Neural crest cell (in vitro differentiated cells): ENCODE measurements at regions not wholly inside any gene's neighbourhood (a gene's known extent, or its start where the extent isn't known, plus 50 kb on each side); places are given as distances from the start of the nearest gene placed in this dataset.
"Not testable (repeated sequence)": the region's sequence is repeated elsewhere in the genome, so short reads cannot be mapped to it uniquely, and the experiment has no call there.

Experiments used
- DNase-seq: peaks from one replicate; pipeline ENCODE4 v3.0.0; 2021; ENCODE audit warnings: low read depth, mixed read lengths, low spot score
- H3K27ac Mint-ChIP-seq: one replicate; pipeline ENCODE4 v1.8.0; 2021; ENCODE audit warnings: mild to moderate bottlenecking, mixed read lengths; ENCODE audit not compliant: unreplicated experiment
- H3K27me3 Mint-ChIP-seq: 2 replicates; pipeline ENCODE4 v1.8.0; 2021; ENCODE audit warnings: low read depth, mild to moderate bottlenecking, mixed read lengths
- H3K36me3 Mint-ChIP-seq: 2 replicates; pipeline ENCODE4 v1.8.0; 2021; ENCODE audit warnings: low read depth, mild to moderate bottlenecking, mixed read lengths
- H3K4me1 Mint-ChIP-seq: 2 replicates; pipeline ENCODE4 v1.8.0; 2021; ENCODE audit warnings: mixed read lengths
- H3K4me3 Mint-ChIP-seq: one replicate; pipeline ENCODE4 v1.8.0; 2021; ENCODE audit warnings: mild to moderate bottlenecking, mixed read lengths
- H3K9me3 Mint-ChIP-seq: 2 replicates; pipeline ENCODE4 v1.8.0; 2021; ENCODE audit warnings: mixed read lengths
- TF ChIP-seq, protein P1 (sequence below): fragments of 200-600 bp; sonication (generic); conservative IDR thresholded peaks from 2 replicates; pipeline ENCODE4 v1.5.0; 2021; ENCODE audit warnings: antibody characterized with exemption, mild to moderate bottlenecking

DNA sequence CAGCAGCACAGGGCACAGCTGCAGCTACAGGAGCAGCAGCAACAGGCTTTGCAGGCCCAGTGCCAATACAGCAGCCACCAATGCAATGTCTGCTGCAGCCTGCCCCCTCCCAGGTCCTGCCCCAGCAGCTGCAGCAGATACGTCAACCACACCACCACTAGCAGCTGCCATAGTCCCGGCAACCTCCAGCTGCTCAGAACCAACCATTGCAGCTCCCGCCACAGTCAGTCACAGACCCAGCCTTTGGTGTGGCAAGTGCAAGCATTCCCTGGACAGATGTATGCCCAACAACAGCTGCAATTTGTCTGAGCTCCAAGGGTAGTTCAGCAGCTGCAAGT lies 53.3 kb upstream of the TUBA3E start:
- no peaks in the 10 kb centered on the region for H3K4me1 Mint-ChIP-seq
- no peaks in the 10 kb centered on the region for H3K9me3 Mint-ChIP-seq
- TF ChIP-seq, protein P1, sequence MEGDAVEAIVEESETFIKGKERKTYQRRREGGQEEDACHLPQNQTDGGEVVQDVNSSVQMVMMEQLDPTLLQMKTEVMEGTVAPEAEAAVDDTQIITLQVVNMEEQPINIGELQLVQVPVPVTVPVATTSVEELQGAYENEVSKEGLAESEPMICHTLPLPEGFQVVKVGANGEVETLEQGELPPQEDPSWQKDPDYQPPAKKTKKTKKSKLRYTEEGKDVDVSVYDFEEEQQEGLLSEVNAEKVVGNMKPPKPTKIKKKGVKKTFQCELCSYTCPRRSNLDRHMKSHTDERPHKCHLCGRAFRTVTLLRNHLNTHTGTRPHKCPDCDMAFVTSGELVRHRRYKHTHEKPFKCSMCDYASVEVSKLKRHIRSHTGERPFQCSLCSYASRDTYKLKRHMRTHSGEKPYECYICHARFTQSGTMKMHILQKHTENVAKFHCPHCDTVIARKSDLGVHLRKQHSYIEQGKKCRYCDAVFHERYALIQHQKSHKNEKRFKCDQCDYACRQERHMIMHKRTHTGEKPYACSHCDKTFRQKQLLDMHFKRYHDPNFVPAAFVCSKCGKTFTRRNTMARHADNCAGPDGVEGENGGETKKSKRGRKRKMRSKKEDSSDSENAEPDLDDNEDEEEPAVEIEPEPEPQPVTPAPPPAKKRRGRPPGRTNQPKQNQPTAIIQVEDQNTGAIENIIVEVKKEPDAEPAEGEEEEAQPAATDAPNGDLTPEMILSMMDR = no peak
- H3K27ac Mint-ChIP-seq = no peak overlapping the region
- H3K27me3 Mint-ChIP-seq = peaks cover 5% of the 10 kb centered on the region
- H3K36me3 Mint-ChIP-seq = no peaks in the 10 kb centered on the region
- no peak overlapping the region for H3K4me3 Mint-ChIP-seq
- DNase-seq = no peak

DNA sequence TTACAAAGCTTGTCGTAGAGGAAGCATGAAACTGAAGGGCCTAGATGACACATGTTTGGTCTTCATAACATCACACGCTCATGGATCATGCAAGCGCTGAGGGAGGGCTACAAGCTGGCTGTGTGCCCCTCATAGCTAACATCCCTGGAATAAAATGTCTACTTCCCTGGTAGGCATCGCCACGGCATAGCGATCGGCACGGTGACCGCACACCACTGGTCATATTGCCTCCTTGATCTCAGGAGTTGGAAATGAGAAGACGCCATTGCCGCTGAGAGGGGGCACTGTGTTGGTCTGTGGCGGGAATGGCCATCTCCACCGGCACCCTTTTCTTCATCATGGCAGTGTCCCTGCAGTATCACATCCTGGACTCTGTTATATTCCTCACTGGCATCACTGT lies 50.1 kb upstream of the TUBA3E start:
- H3K36me3 Mint-ChIP-seq, H3K27me3 Mint-ChIP-seq, H3K9me3 Mint-ChIP-seq, H3K4me1 Mint-ChIP-seq, H3K4me3 Mint-ChIP-seq, DNase-seq, H3K27ac Mint-ChIP-seq: not testable (repeated sequence)
